GM12891 (cell line): ENCODE measurements at regions not wholly inside any gene's neighbourhood (a gene's known extent, or its start where the extent isn't known, plus 50 kb on each side); places are given as distances from the start of the nearest gene placed in this dataset.

Source experiments
- DNase-seq: peaks from one replicate; pipeline ENCODE4 v3.0.0; 2011; ENCODE audit warnings: low spot score; ENCODE audit not compliant: insufficient read length
- FAIRE-seq: peaks from 2 replicates; lab custom pipeline; 2011; peaks lifted over from hg19 to GRCh38; lab: Jason Lieb, UNC
- PAX5 ChIP-seq: IDR thresholded peaks from 2 replicates; pipeline ENCODE4 v1.6.1; 2011; ENCODE audit warnings: low read length, moderate library complexity, mild to moderate bottlenecking; ENCODE audit not compliant: insufficient read depth, severe bottlenecking
- POLR2A ChIP-seq: IDR thresholded peaks from 2 replicates; pipeline ENCODE4 v1.6.1; 2011; ENCODE audit warnings: low read depth, low read length, control low read depth
- POLR2AphosphoS5 ChIP-seq: IDR thresholded peaks from 2 replicates; pipeline ENCODE4 v1.6.1; 2011; ENCODE audit warnings: low read depth, low read length, control low read depth
- POU2F2 ChIP-seq: IDR thresholded peaks from 2 replicates; pipeline ENCODE4 v1.6.1; 2011; ENCODE audit warnings: low read depth, mild to moderate bottlenecking, control low read depth, low read length, moderate library complexity
- SPI1 ChIP-seq: IDR thresholded peaks from 2 replicates; pipeline ENCODE4 v1.6.1; 2011; ENCODE audit warnings: low read depth, low read length, control low read depth
- TAF1 ChIP-seq: IDR thresholded peaks from 2 replicates; pipeline ENCODE4 v1.6.1; 2011; ENCODE audit warnings: low read depth, low read length, control low read depth

DNA sequence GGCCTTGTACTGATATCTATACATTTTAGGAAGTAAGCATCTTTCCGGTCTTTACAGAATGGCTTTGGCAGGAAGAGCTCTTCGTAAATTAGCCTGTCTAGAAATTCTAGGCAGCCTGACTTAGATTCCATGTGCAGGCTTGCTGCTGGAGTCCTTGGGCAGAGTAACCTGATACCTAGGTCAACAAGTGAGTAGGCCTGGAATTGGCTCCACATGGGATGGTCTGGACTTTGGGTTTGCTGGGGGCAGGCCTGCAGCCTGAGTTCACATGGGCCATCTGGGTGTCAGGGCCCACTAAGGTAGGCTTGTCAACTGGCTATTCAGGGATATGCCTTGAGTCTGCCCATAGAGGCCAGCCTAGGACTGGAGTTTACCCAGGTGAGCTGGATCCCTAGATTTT lies 59.6 kb upstream of the CYYR1 start:
- no peak for FAIRE-seq
- DNase-seq, result no peak

DNA sequence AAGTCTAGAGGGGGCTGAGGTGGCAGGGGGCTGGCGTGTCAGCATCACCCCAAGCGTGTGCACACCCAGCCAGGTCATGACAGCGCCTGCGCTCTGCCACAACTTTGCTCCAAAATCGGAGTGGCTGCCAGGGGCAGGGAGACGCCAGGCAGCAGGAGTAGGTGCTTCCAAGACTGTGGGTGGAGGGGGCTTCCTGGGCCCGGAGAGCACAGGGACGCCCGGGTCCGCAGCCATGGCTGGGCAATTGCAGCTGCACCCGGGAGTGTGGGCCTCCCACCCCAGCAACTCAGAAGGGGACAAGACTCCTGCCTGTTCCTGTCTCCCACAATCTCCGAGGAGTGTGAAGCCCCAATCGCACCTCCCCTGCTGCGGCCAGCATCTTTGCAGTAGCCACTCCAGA lies 53.1 kb upstream of the CYYR1 start:
- no peak for DNase-seq
- no peak for FAIRE-seq
- no peak for TF ChIP-seq POLR2A
- TF ChIP-seq POU2F2, result no peak
- no peak for TF ChIP-seq PAX5
- no peak for TF ChIP-seq TAF1
- no peak for TF ChIP-seq SPI1
- TF ChIP-seq POLR2AphosphoS5, result no peak

More for the DNA sequence above, 59.6 kb upstream of the CYYR1 start:
- TF ChIP-seq PAX5 (no peak), SPI1 (no peak), POU2F2 (no peak), POLR2AphosphoS5 (no peak), POLR2A (no peak), TAF1 (no peak)

DNA sequence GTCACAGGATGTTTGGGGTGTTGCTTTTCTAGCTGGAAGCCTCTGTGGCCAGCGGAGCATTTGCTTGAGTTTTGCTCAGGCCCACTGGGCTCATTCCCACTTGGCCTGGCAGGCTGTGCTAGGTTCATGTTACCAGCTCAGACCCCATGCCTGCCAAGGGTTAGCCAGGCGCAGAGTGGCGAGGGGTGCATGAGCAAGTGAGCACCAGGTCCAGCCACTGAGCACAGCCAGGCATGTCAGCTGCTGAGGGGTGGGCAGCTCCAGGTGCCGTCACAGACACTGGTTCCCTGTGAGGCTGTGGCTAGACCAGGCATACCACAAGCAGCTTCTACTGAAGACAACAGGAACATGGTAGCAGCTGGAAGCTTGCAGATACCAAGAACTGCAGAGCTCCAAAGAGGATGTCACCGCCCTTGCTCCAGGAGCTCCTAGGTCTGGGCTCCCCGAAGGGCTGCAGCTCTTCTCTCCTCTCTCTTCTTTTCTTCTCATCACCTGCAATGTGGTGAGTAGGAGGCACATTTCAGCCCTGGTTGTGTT lies 52.0 kb upstream of the CYYR1 start:
- DNase-seq (no peak), FAIRE-seq (no peak)
- TF ChIP-seq SPI1 (no peak), POLR2A (no peak), POLR2AphosphoS5 (no peak), TAF1 (no peak), PAX5 (no peak), POU2F2 (no peak)
